H9 (cell line): ENCODE measurements at regions not wholly inside any gene's neighbourhood (a gene's known extent, or its start where the extent isn't known, plus 50 kb on each side); places are given as distances from the start of the nearest gene placed in this dataset.

ENCODE experiments used
- DNase-seq: peaks from one replicate; pipeline ENCODE4 v3.0.0-alpha.2; 2017
- H2AFZ ChIP-seq: one replicate; pipeline ENCODE4 v1.6.1; 2013; ENCODE audit warnings: mild to moderate bottlenecking, low read length, control low read depth, moderate library complexity
- H2AK5ac ChIP-seq: 2 replicates; pipeline ENCODE4 v1.6.1; 2013; ENCODE audit warnings: low read length, control low read depth, mixed read lengths; ENCODE audit not compliant: insufficient read length
- H2BK120ac ChIP-seq: one replicate; pipeline ENCODE4 v1.6.1; 2013; ENCODE audit warnings: low read depth, mild to moderate bottlenecking, low read length, control low read depth, inconsistent platforms; ENCODE audit not compliant: poor library complexity, severe bottlenecking
- H2BK12ac ChIP-seq: 2 replicates; pipeline ENCODE4 v1.6.1; 2013; ENCODE audit warnings: low read length, control low read depth, mixed read lengths, low read depth; ENCODE audit not compliant: insufficient read length
- H2BK15ac ChIP-seq: 2 replicates; pipeline ENCODE4 v1.6.1; 2013; ENCODE audit warnings: low read depth, low read length, control low read depth
- H2BK20ac ChIP-seq: one replicate; pipeline ENCODE4 v1.6.1; 2013; ENCODE audit warnings: low read depth, mild to moderate bottlenecking, low read length, control low read depth, inconsistent platforms; ENCODE audit not compliant: poor library complexity, severe bottlenecking
- H2BK5ac ChIP-seq: 2 replicates; pipeline ENCODE4 v1.6.1; 2013; ENCODE audit warnings: low read length, control low read depth, mixed read lengths; ENCODE audit not compliant: insufficient read length
- H3K14ac ChIP-seq: 2 replicates; pipeline ENCODE4 v1.6.1; 2013; ENCODE audit warnings: low read length, control low read depth; ENCODE audit not compliant: insufficient read depth
- H3K18ac ChIP-seq: 2 replicates; pipeline ENCODE4 v1.6.1; 2013; ENCODE audit warnings: low read depth, mild to moderate bottlenecking, mixed read lengths, low read length, control low read depth; ENCODE audit not compliant: insufficient read length
- H3K23ac ChIP-seq: 2 replicates; pipeline ENCODE4 v1.6.1; 2013; ENCODE audit warnings: low read length, control low read depth, mixed read lengths, low read depth; ENCODE audit not compliant: insufficient read length
- H3K23me2 ChIP-seq: 2 replicates; pipeline ENCODE4 v1.6.1; 2013; ENCODE audit warnings: low read depth, mild to moderate bottlenecking, mixed read lengths, low read length, control low read depth; ENCODE audit not compliant: insufficient read length, poor library complexity, severe bottlenecking
- H3K27ac ChIP-seq: 2 replicates; pipeline ENCODE4 v1.5.1; 2013; ENCODE audit warnings: low read length, control low read depth, mixed read lengths, low read depth; ENCODE audit not compliant: insufficient read length
- H3K27me3 ChIP-seq: 2 replicates; pipeline ENCODE4 v1.6.1; 2013; ENCODE audit warnings: low read length, control low read depth, inconsistent platforms; ENCODE audit not compliant: insufficient read depth
- H3K4ac ChIP-seq: 2 replicates; pipeline ENCODE4 v1.6.1; 2013; ENCODE audit warnings: low read depth, mild to moderate bottlenecking, control low read depth, inconsistent platforms, low read length, moderate library complexity
- H3K4me1 ChIP-seq: 2 replicates; pipeline ENCODE4 v1.6.1; 2013; ENCODE audit warnings: low read length, control low read depth, inconsistent platforms; ENCODE audit not compliant: insufficient read depth
- H3K4me2 ChIP-seq: 2 replicates; pipeline ENCODE4 v1.6.1; 2013; ENCODE audit warnings: low read length, control low read depth, mixed read lengths; ENCODE audit not compliant: insufficient read length, insufficient read depth
- H3K56ac ChIP-seq: 2 replicates; pipeline ENCODE4 v1.6.1; 2013; ENCODE audit warnings: low read depth, mild to moderate bottlenecking, mixed read lengths, low read length, control low read depth; ENCODE audit not compliant: insufficient read length
- H3K79me1 ChIP-seq: 2 replicates; pipeline ENCODE4 v1.6.1; 2013; ENCODE audit warnings: low read depth, mild to moderate bottlenecking, moderate library complexity, low read length, control low read depth, inconsistent platforms; ENCODE audit not compliant: insufficient read depth, poor library complexity, severe bottlenecking
- H3K79me2 ChIP-seq: 2 replicates; pipeline ENCODE4 v1.6.1; 2013; ENCODE audit warnings: low read length, control low read depth, inconsistent platforms; ENCODE audit not compliant: insufficient read depth
- H3K9ac ChIP-seq: 2 replicates; pipeline ENCODE4 v1.6.1; 2013; ENCODE audit warnings: low read length, control low read depth, mixed read lengths; ENCODE audit not compliant: insufficient read length; ENCODE audit errors: extremely low read depth
- H3K9me3 ChIP-seq: one replicate; pipeline ENCODE4 v1.6.1; 2013; ENCODE audit warnings: low read depth, low read length, inconsistent platforms; ENCODE audit not compliant: control insufficient read depth
- H3T11ph ChIP-seq: one replicate; pipeline ENCODE4 v1.6.1; 2013; ENCODE audit warnings: mild to moderate bottlenecking, low read length, control low read depth, inconsistent platforms
- H4K20me1 ChIP-seq: one replicate; pipeline ENCODE4 v1.6.1; 2013; ENCODE audit not compliant: control insufficient read depth, insufficient read length, insufficient read depth
- H4K5ac ChIP-seq: 2 replicates; pipeline ENCODE4 v1.6.1; 2013; ENCODE audit warnings: low read depth, mild to moderate bottlenecking, mixed read lengths, low read length, control low read depth; ENCODE audit not compliant: insufficient read length
- H4K8ac ChIP-seq: replicated peaks from 2 replicates; pipeline ENCODE4 v1.6.1; 2013; ENCODE audit warnings: low read length, control low read depth, mixed read lengths, low read depth; ENCODE audit not compliant: insufficient read length
- H4K91ac ChIP-seq: 2 replicates; pipeline ENCODE4 v1.6.1; 2013; ENCODE audit warnings: low read depth, mild to moderate bottlenecking, moderate library complexity, mixed read lengths, low read length, control low read depth; ENCODE audit not compliant: insufficient read length
- H3K27ac Mint-ChIP-seq, 3 experiments: 2 replicates in 2 of 3; 3 replicates in 1 of 3; pipeline ENCODE4 v1.8.0; 2020 to 2021; ENCODE audit warnings: mixed read lengths in 3 of 3, mild to moderate bottlenecking in 1 of 3, moderate library complexity in 1 of 3
- H3K27me3 Mint-ChIP-seq: 2 replicates; pipeline ENCODE4 v1.8.0; 2021; ENCODE audit warnings: low read depth, mild to moderate bottlenecking, moderate library complexity, mixed read lengths
- H3K36me3 Mint-ChIP-seq, 3 experiments: 2 replicates in 2 of 3; 3 replicates in 1 of 3; pipeline ENCODE4 v1.8.0; 2020 to 2021; ENCODE audit warnings: low read depth in 3 of 3, mixed read lengths in 3 of 3; ENCODE audit not compliant: insufficient read depth in 1 of 3
- H3K4me1 Mint-ChIP-seq, 2 experiments: 2 replicates each; pipeline ENCODE4 v1.8.0; 2020; ENCODE audit warnings: mixed read lengths in 2 of 2
- H3K4me3 Mint-ChIP-seq, 2 experiments: 2 replicates in 1 of 2; 3 replicates in 1 of 2; pipeline ENCODE4 v1.8.0; 2020 to 2021; ENCODE audit warnings: mild to moderate bottlenecking in 2 of 2, mixed read lengths in 2 of 2, moderate library complexity in 1 of 2
- H3K9me3 Mint-ChIP-seq, 2 experiments: 2 replicates in 1 of 2; 3 replicates in 1 of 2; pipeline ENCODE4 v1.8.0; 2020; ENCODE audit warnings: mild to moderate bottlenecking in 2 of 2, mixed read lengths in 2 of 2, moderate library complexity in 1 of 2
- CTCF ChIP-seq: fragments of 200-600 bp; sonication (generic); conservative IDR thresholded peaks from 3 replicates; pipeline ENCODE4 v1.8.0; 2021; ENCODE audit warnings: antibody characterized with exemption, mild to moderate bottlenecking
- WGBS: extraction: QIAGEN DNeasy Blood & Tissue Kit; methylation state at CpG from one replicate; pipeline ENCODE4 v1.1.7; 2013; ENCODE audit warnings: missing lambda C conversion rate, low lambda C conversion rate, mixed read lengths; ENCODE audit not compliant: insufficient read length; ENCODE audit errors: extremely low coverage; 5-methylcytosine and 5-hydroxymethylcytosine counted together

- Histone ChIP-seq H3K56ac (no peak overlapping the region), H2AFZ (no peak overlapping the region), H3K4me1 (no peaks in the 10 kb centered on the region), H3K9me3 (no peaks in the 10 kb centered on the region), H3T11ph (no peak overlapping the region), H3K79me2 (no peaks in the 10 kb centered on the region), H4K91ac (no peak overlapping the region), H2BK15ac (no peak overlapping the region), H2BK5ac (no peak overlapping the region), H3K23ac (no peak overlapping the region), H3K4me2 (no peak overlapping the region), H3K27ac (no peak overlapping the region), H3K14ac (no peak overlapping the region), H4K5ac (no peak overlapping the region), H2BK20ac (no peak overlapping the region), H3K9ac (no peak overlapping the region), H2BK120ac (no peak overlapping the region), H3K18ac (no peak overlapping the region), H4K20me1 (no peaks in the 10 kb centered on the region), H3K79me1 (no peaks in the 10 kb centered on the region), H3K27me3 (no peaks in the 10 kb centered on the region), H3K4ac (no peak overlapping the region), H2AK5ac (no peak overlapping the region), H4K8ac (no peak overlapping the region), H2BK12ac (no peak overlapping the region), H3K23me2 (no peaks in the 10 kb centered on the region)
- Mint-ChIP-seq H3K9me3 (peaks cover 4 to 10% of the 10 kb centered on the region in 2 experiments; a peak in 4 of 5 replicates), H3K4me3 (no peak overlapping the region), H3K36me3 (peaks cover 0 to 9% (median 0%) of the 10 kb centered on the region in 3 experiments; a peak in 1 of 7 replicates), H3K4me1 (peaks cover 0 to 3% of the 10 kb centered on the region in 2 experiments; a peak in 1 of 4 replicates), H3K27ac (no peak overlapping the region), H3K27me3 (no peaks in the 10 kb centered on the region)
- no peak for DNase-seq
- WGBS, result no CpG with 5 or more reads among the region's 3 CpGs
- TF ChIP-seq CTCF, result no peak
These were observed 593.9 kb downstream of the ANXA1 start for GRCh38 chr9:73745598-73745997.
